ENCODE measurements at regions not wholly inside any gene's neighbourhood (a gene's known extent, or its start where the extent isn't known, plus 50 kb on each side); places are given as distances from the start of the nearest gene placed in this dataset.

- H3K27me3 ChIP-seq: peaks cover 5% of the 10 kb centered on the region
- no peaks in the 10 kb centered on the region for H3K36me3 ChIP-seq (replicated peaks in 1 of 2)
- no peak overlapping the region for H3K27ac ChIP-seq
- WGBS, 4 donors: 62 to 74% (median 69%) methylated on average over 2 of the region's 2 CpGs
- H3K9me3 ChIP-seq (replicated peaks in 1 of 3): no peaks in the 10 kb centered on the region
- H3K4me1 ChIP-seq (replicated peaks in 1 of 2): no peaks in the 10 kb centered on the region
- intact Hi-C loops (cut with DNase I): no loop called here
- DNase-seq: no peak
- no peak overlapping the region for H3K4me3 ChIP-seq
- TF ChIP-seq CTCF (IDR thresholded peaks at IDR 0.05): no peak
- TF ChIP-seq POLR2A (IDR thresholded peaks at IDR 0.05): no peak
These were observed 238.1 kb downstream of the AACS start for GRCh38 chr12:125303337-125303736.

GRCh38 chr12:125304029-125304428 lies 238.8 kb downstream of the AACS start:
- Histone ChIP-seq H3K4me1 (replicated peaks in 1 of 2) (no peaks in the 10 kb centered on the region), H3K4me3 (no peak overlapping the region), H3K27ac (no peak overlapping the region), H3K9me3 (replicated peaks in 1 of 3) (no peaks in the 10 kb centered on the region), H3K36me3 (replicated peaks in 1 of 2) (no peaks in the 10 kb centered on the region), H3K27me3 (peaks cover 5% of the 10 kb centered on the region)
- intact Hi-C loops (cut with DNase I): no loop called here
- no peak for DNase-seq
- TF ChIP-seq POLR2A (IDR thresholded peaks at IDR 0.05) (no peak), CTCF (IDR thresholded peaks at IDR 0.05) (no peak)
- 91 to 97% (median 93%) methylated on average over 10 of the region's 10 CpGs for WGBS, 4 donors

GRCh38 chr12:125305231-125305630 lies 240.0 kb downstream of the AACS start:
- no peak overlapping the region for H3K27ac ChIP-seq
- no peak for TF ChIP-seq CTCF (IDR thresholded peaks at IDR 0.05)
- no peak for TF ChIP-seq POLR2A (IDR thresholded peaks at IDR 0.05)
- peaks cover 5% of the 10 kb centered on the region for H3K27me3 ChIP-seq
- WGBS, 4 donors: 53 to 66% (median 62%) methylated on average over 6 of the region's 6 CpGs
- no peaks in the 10 kb centered on the region for H3K9me3 ChIP-seq (replicated peaks in 1 of 3)
- H3K4me1 ChIP-seq (replicated peaks in 1 of 2): no peaks in the 10 kb centered on the region
- H3K4me3 ChIP-seq: no peak overlapping the region
- intact Hi-C loops (cut with DNase I): no loop called here
- no peak for DNase-seq
- H3K36me3 ChIP-seq (replicated peaks in 1 of 2): no peaks in the 10 kb centered on the region

GRCh38 chr12:125310461-125310860 lies 245.2 kb downstream of the AACS start:
- H3K27ac ChIP-seq: no peak overlapping the region
- H3K4me1 ChIP-seq (replicated peaks in 1 of 2): no peaks in the 10 kb centered on the region
- H3K9me3 ChIP-seq (replicated peaks in 1 of 3): no peaks in the 10 kb centered on the region
- intact Hi-C loops (cut with DNase I): no loop called here
- TF ChIP-seq CTCF (IDR thresholded peaks at IDR 0.05) (no peak), POLR2A (IDR thresholded peaks at IDR 0.05) (no peak)
- H3K4me3 ChIP-seq: no peak overlapping the region
- 56 to 70% (median 62%) methylated on average over 5 to 8 of the region's 8 CpGs for WGBS, 4 donors
- H3K27me3 ChIP-seq: peaks cover 12% of the 10 kb centered on the region
- DNase-seq: no peak
- no peaks in the 10 kb centered on the region for H3K36me3 ChIP-seq (replicated peaks in 1 of 2)

Data from adrenal gland (tissue), 9 donors.